Spleen (tissue), 7 donors: ENCODE measurements at regions not wholly inside any gene's neighbourhood (a gene's known extent, or its start where the extent isn't known, plus 50 kb on each side); places are given as distances from the start of the nearest gene placed in this dataset.

Source experiments
- CTCF ChIP-seq, 11 experiments: fragments of 200-600 bp in 7 of 11; fragments of 450-650 bp in 4 of 11; sonication (generic) in 4 of 11; IDR thresholded peaks in 8 of 11; conservative IDR thresholded peaks in 3 of 11; 1 replicate in 7 of 11; 2 replicates in 4 of 11; pipeline versions ENCODE4 v1.4.0 to v1.8.0; 2016 to 2021; ENCODE audit warnings: antibody characterized with exemption in 11 of 11, inconsistent platforms in 4 of 11, mild to moderate bottlenecking in 1 of 11
- POLR2A ChIP-seq, 3 donors: fragments of 450-650 bp; IDR thresholded peaks; one replicate each; pipeline ENCODE4 v1.5.1; 2017; ENCODE audit warnings: antibody characterized with exemption in 3 of 3, mild to moderate bottlenecking in 1 of 3
- donor health status: DM: no; HTN: no; CAD: no; lungs with moderate emphysema.
- donor health status: DM: no; HTN: no; CAD: no.
- donor health status: DM: no; HTN: no; CAD: no.

- TF ChIP-seq CTCF (IDR thresholded peaks at IDR 0.05 in 8 of 11, conservative IDR thresholded peaks at IDR 0.05 in 3 of 11): no peak
- TF ChIP-seq POLR2A (IDR thresholded peaks at IDR 0.05): no peak
Observed at GRCh38 chr2:213231966-213232365, 52.3 kb upstream of the SPAG16 start.
